Endothelial cell (in vitro differentiated cells): ENCODE measurements at regions not wholly inside any gene's neighbourhood (a gene's known extent, or its start where the extent isn't known, plus 50 kb on each side); places are given as distances from the start of the nearest gene placed in this dataset.

Experiments used
- DNase-seq: peaks from one replicate; pipeline ENCODE4 v3.0.0; 2021; ENCODE audit warnings: low spot score
- H3K27ac Mint-ChIP-seq: one replicate; pipeline ENCODE4 v1.8.0; 2021; ENCODE audit warnings: mixed read lengths, inconsistent platforms; ENCODE audit not compliant: unreplicated experiment
- H3K27me3 Mint-ChIP-seq: one replicate; pipeline ENCODE4 v1.8.0; 2021; ENCODE audit warnings: mild to moderate bottlenecking, moderate library complexity, mixed read lengths, inconsistent platforms; ENCODE audit not compliant: unreplicated experiment
- H3K36me3 Mint-ChIP-seq: one replicate; pipeline ENCODE4 v1.8.0; 2021; ENCODE audit warnings: mild to moderate bottlenecking, low read depth, mixed read lengths, inconsistent platforms; ENCODE audit not compliant: unreplicated experiment
- H3K4me1 Mint-ChIP-seq: one replicate; pipeline ENCODE4 v1.8.0; 2021; ENCODE audit warnings: mild to moderate bottlenecking, mixed read lengths, inconsistent platforms; ENCODE audit not compliant: unreplicated experiment
- H3K4me3 Mint-ChIP-seq: one replicate; pipeline ENCODE4 v1.8.0; 2021; ENCODE audit warnings: mild to moderate bottlenecking, mixed read lengths, inconsistent platforms; ENCODE audit not compliant: unreplicated experiment
- H3K9me3 Mint-ChIP-seq: one replicate; pipeline ENCODE4 v1.8.0; 2021; ENCODE audit warnings: mixed read lengths, inconsistent platforms; ENCODE audit not compliant: unreplicated experiment
- CTCF ChIP-seq: fragments of 200-600 bp; sonication (generic); IDR thresholded peaks from one replicate; pipeline ENCODE4 v1.5.0; 2021; ENCODE audit warnings: antibody characterized with exemption; ENCODE audit not compliant: unreplicated experiment

GRCh38 chr13:112136095-112136494 is 69.1 kb downstream of the SOX1 start:
- DNase-seq = no peak
- H3K36me3 Mint-ChIP-seq = no peaks in the 10 kb centered on the region
- no peak overlapping the region for H3K4me3 Mint-ChIP-seq
- peaks cover 5% of the 10 kb centered on the region for H3K27me3 Mint-ChIP-seq
- H3K4me1 Mint-ChIP-seq = peaks cover 3% of the 10 kb centered on the region
- no peaks in the 10 kb centered on the region for H3K9me3 Mint-ChIP-seq
- H3K27ac Mint-ChIP-seq = no peak overlapping the region
- no peak for TF ChIP-seq CTCF

GRCh38 chr13:112137144-112137543 is 70.2 kb downstream of the SOX1 start:
- peaks cover 7% of the 10 kb centered on the region for H3K27me3 Mint-ChIP-seq
- H3K4me3 Mint-ChIP-seq = no peak overlapping the region

GRCh38 chr13:112140366-112140765 is 73.4 kb downstream of the SOX1 start:
- H3K36me3 Mint-ChIP-seq = no peaks in the 10 kb centered on the region
- H3K4me1 Mint-ChIP-seq = no peaks in the 10 kb centered on the region
- DNase-seq = no peak
- peaks cover 9% of the 10 kb centered on the region for H3K27me3 Mint-ChIP-seq
- H3K9me3 Mint-ChIP-seq = no peaks in the 10 kb centered on the region
- no peak for TF ChIP-seq CTCF
- H3K27ac Mint-ChIP-seq = no peak overlapping the region
- no peak overlapping the region for H3K4me3 Mint-ChIP-seq

More at GRCh38 chr13:112137144-112137543, 70.2 kb downstream of the SOX1 start:
- H3K27ac Mint-ChIP-seq = no peak overlapping the region
- H3K9me3 Mint-ChIP-seq = no peaks in the 10 kb centered on the region
- TF ChIP-seq CTCF = no peak
- peaks cover 3% of the 10 kb centered on the region for H3K4me1 Mint-ChIP-seq
- H3K36me3 Mint-ChIP-seq = no peaks in the 10 kb centered on the region
- no peak for DNase-seq

- Mint-ChIP-seq H3K9me3 (no peaks in the 10 kb centered on the region), H3K27me3 (peaks cover 5% of the 10 kb centered on the region), H3K27ac (no peak overlapping the region), H3K4me1 (no peaks in the 10 kb centered on the region), H3K4me3 (no peak overlapping the region), H3K36me3 (no peaks in the 10 kb centered on the region)
- TF ChIP-seq CTCF = no peak
- no peak for DNase-seq
Observed at GRCh38 chr13:112141643-112142400, 74.9 kb downstream of the SOX1 start.

GRCh38 chr13:112142401-112142930 is 75.5 kb downstream of the SOX1 start:
- TF ChIP-seq CTCF = no peak
- no peaks in the 10 kb centered on the region for H3K4me1 Mint-ChIP-seq
- H3K27me3 Mint-ChIP-seq = peaks cover 4% of the 10 kb centered on the region
- H3K9me3 Mint-ChIP-seq = no peaks in the 10 kb centered on the region
- no peak for DNase-seq
- H3K4me3 Mint-ChIP-seq = no peak overlapping the region
- H3K36me3 Mint-ChIP-seq = no peaks in the 10 kb centered on the region
- H3K27ac Mint-ChIP-seq = no peak overlapping the region
